ENCODE measurements at regions not wholly inside any gene's neighbourhood (a gene's known extent, or its start where the extent isn't known, plus 50 kb on each side); places are given as distances from the start of the nearest gene placed in this dataset.

- WGBS: 44% methylated on average over 1 of the region's 1 CpG
- TF ChIP-seq POLR2A (IDR thresholded peaks at IDR 0.05): no peak
- TF ChIP-seq POLR2AphosphoS5 (IDR thresholded peaks at IDR 0.05): no peak
- TF ChIP-seq CTCF (IDR thresholded peaks at IDR 0.05): no peak
- TF ChIP-seq EP300 (IDR thresholded peaks at IDR 0.05): no peak
Observed at GRCh38 chr5:72648480-72648879, 141.3 kb upstream of the ZNF366 start.

GRCh38 chr5:72647806-72648205 lies 140.6 kb upstream of the ZNF366 start:
- Histone ChIP-seq H3K4me3 (no peak overlapping the region), H3K27ac (no peak overlapping the region), H3K27me3 (no peaks in the 10 kb centered on the region), H3K9me3 (no peaks in the 10 kb centered on the region), H3K36me3 (no peaks in the 10 kb centered on the region), H3K4me1 (no peaks in the 10 kb centered on the region)
- no peak for DNase-seq (ENCODE audit: low spot score in 2 of 2)
- 54% methylated on average over 2 of the region's 2 CpGs for WGBS
- TF ChIP-seq POLR2A (IDR thresholded peaks at IDR 0.05) (no peak), CTCF (IDR thresholded peaks at IDR 0.05) (no peak), EP300 (IDR thresholded peaks at IDR 0.05) (no peak), POLR2AphosphoS5 (IDR thresholded peaks at IDR 0.05) (no peak)

More at GRCh38 chr5:72648480-72648879, 141.3 kb upstream of the ZNF366 start:
- Histone ChIP-seq H3K4me3 (no peak overlapping the region), H3K36me3 (no peaks in the 10 kb centered on the region), H3K27ac (no peak overlapping the region), H3K9me3 (no peaks in the 10 kb centered on the region), H3K4me1 (no peaks in the 10 kb centered on the region), H3K27me3 (no peaks in the 10 kb centered on the region)
- DNase-seq (ENCODE audit: low spot score in 2 of 2): no peak

GRCh38 chr5:72646246-72646866 lies 139.1 kb upstream of the ZNF366 start:
- TF ChIP-seq EP300 (IDR thresholded peaks at IDR 0.05) (no peak), POLR2A (IDR thresholded peaks at IDR 0.05) (no peak), CTCF (IDR thresholded peaks at IDR 0.05) (no peak), POLR2AphosphoS5 (IDR thresholded peaks at IDR 0.05) (no peak)
- H3K9me3 ChIP-seq: no peaks in the 10 kb centered on the region

GRCh38 chr5:72645064-72645846 lies 138.0 kb upstream of the ZNF366 start:
- 94% methylated on average over 6 of the region's 6 CpGs for WGBS
- no peaks in the 10 kb centered on the region for H3K9me3 ChIP-seq
- DNase-seq (ENCODE audit: low spot score in 2 of 2): no peak

More at GRCh38 chr5:72646246-72646866, 139.1 kb upstream of the ZNF366 start:
- Histone ChIP-seq H3K36me3 (no peaks in the 10 kb centered on the region), H3K4me3 (no peak overlapping the region), H3K4me1 (no peaks in the 10 kb centered on the region), H3K27ac (no peak overlapping the region), H3K27me3 (no peaks in the 10 kb centered on the region)
- 95% methylated on average over 2 of the region's 2 CpGs for WGBS
- DNase-seq (ENCODE audit: low spot score in 2 of 2): no peak

More at GRCh38 chr5:72645064-72645846, 138.0 kb upstream of the ZNF366 start:
- no peak overlapping the region for H3K27ac ChIP-seq
- TF ChIP-seq POLR2AphosphoS5 (IDR thresholded peaks at IDR 0.05) (no peak), CTCF (IDR thresholded peaks at IDR 0.05) (no peak)
- H3K36me3 ChIP-seq: no peaks in the 10 kb centered on the region
- H3K4me1 ChIP-seq: no peaks in the 10 kb centered on the region
- no peak overlapping the region for H3K4me3 ChIP-seq
- H3K27me3 ChIP-seq: no peaks in the 10 kb centered on the region

All from suprapubic skin (tissue), 4 donors.